ENCODE measurements at regions not wholly inside any gene's neighbourhood (a gene's known extent, or its start where the extent isn't known, plus 50 kb on each side); places are given as distances from the start of the nearest gene placed in this dataset.

- DNase-seq (ENCODE audit: low read depth), result no peak
Observed at GRCh38 chr1:165025805-165026204, 330.7 kb downstream of the LMX1A start.

DNA sequence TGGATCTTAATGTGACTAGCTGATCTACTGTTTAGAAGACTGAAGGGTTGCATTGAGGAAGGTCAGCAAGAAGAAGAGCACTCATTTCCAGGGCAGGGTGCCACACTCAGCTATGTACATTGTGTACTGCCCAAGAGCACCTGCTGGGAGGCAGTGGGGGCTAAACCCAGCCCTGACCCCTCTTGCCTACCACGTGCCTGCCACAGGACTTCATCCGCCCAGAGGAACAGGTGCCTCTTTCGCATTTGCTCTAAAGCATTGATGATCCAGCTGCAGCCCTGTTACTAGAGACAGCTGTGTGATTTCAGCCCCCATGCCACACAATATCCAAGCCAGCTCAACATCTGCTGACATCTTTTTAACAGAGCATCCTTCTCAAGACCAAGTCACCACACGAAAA lies 341.8 kb downstream of the LMX1A start:
- no peak for DNase-seq (ENCODE audit: low read depth)

- DNase-seq (ENCODE audit: low read depth), result peak; percentile 61
Observed at GRCh38 chr1:165011991-165012531, 344.5 kb downstream of the LMX1A start.

DNA sequence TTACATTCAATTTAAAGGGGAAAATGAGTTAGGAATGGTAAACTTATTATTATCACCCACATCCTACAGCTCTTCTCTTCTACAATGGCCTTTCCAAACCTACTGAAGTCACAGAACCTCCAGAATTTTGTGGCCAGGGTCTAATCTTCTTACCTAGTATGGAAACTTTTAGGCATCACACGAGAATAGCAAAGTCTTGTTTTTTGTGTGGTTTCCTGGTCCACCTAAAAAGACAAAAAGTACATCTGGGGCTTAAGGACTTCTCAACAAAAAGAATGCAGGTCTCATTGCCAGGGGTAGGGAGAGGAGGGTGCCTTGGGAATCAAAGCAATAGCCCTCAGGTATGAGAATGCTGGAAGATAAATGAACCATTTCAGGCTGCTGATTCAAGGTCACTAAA lies 345.3 kb downstream of the LMX1A start:
- no peak for DNase-seq (ENCODE audit: low read depth)

- no peak for DNase-seq (ENCODE audit: low read depth)
Observed at GRCh38 chr1:165010418-165011070, 346.0 kb downstream of the LMX1A start.

GRCh38 chr1:165006831-165007230 lies 349.7 kb downstream of the LMX1A start:
- DNase-seq (ENCODE audit: low read depth), result no peak

DNA sequence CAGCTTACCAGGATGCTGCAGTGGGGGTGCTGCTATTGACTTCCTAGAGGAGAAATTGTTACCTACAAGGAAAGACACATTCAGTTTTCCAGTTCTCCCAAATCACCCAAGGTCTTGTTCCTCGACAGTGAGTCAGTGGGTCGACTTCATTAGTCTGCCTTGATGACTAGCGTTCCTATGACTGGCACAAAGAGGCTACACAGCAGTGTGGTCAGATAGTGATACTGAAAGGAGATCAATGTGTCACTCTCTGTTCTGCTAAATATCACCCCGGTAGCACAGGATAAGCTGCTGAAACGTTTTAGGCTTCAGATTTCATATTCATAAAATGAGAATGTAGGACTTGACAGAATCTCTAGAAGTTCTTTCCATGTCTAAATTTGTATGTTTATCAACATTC lies 357.4 kb downstream of the LMX1A start:
- DNase-seq (ENCODE audit: low read depth), result no peak

- no peak for DNase-seq (ENCODE audit: low read depth)
Observed at GRCh38 chr1:164991763-164992314, 364.7 kb downstream of the LMX1A start.

DNA sequence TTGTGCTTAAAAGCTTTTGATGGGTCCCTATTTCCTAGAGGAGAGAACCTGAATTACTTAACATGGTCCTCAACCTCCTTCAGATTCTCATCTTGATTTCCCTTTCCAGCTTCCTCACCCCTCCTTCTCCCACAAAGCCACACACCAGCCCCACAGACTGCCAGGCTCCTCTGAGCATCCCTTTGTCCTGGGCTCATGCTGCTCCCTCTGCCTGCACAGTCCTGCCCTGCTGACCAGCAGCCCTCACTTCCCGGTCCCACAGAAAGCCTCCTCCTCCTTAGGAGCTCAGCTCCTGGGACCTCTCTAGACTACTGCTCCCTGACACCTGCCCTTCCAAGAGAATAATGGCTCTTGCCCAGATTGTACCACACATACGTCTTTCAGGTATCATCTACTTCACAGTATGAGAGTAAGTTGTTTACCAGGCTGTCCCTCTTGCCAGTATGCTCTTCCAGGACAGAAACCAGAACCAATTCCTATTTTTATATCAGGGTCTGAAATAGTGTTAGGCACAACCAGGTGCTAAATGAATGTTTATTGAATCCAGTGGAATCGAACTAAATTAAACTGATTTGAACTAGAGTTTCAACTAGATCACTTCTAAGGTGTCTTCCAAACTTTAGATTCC lies 373.4 kb downstream of the LMX1A start:
- no peak for DNase-seq (ENCODE audit: low read depth)

GRCh38 chr1:164982545-164982944 lies 374.0 kb downstream of the LMX1A start:
- no peak for DNase-seq (ENCODE audit: low read depth)

DNA sequence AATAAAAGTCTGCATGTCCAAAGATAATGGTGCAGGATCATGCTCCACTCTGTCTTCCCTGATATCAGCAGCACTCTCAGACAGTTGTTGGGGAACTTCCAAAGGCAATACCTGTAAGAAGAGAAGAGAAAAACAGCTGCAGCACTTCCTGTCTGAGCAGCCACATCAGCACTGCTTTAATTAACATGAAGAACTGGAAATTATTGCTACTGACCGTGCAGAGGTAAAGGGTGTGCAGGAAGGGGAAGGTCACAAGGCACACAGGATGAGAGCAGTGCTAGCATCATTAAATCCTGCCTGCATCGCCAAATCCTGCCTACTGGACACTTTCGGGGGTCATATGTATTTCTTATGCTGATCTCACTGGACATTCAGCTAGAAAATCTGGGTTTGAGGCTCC lies 379.0 kb downstream of the LMX1A start:
- no peak for DNase-seq (ENCODE audit: low read depth)

- DNase-seq (ENCODE audit: low read depth), result no peak
Observed at GRCh38 chr1:164971921-164972415, 384.5 kb downstream of the LMX1A start.

DNA sequence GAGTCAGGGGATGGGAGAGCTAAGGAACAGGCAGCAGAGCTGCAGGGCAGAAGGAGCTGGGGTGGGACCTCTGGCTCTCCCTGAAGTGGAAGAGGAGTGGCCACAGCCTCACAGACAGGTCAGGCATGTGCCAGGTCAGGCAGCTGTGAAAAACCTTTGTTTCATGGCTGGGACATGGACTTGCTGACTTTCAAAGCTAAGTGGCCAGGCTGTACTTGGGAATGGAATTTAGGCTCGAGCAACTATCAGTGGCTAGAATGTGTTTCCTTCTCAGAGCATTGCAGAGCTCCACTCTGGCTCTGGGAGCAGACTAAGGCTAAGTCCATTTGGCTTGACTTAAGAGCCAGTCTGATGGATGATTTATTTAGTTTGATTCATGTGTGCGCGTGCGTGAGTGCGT lies 385.1 kb downstream of the LMX1A start:
- DNase-seq (ENCODE audit: low read depth), result no peak

DNA sequence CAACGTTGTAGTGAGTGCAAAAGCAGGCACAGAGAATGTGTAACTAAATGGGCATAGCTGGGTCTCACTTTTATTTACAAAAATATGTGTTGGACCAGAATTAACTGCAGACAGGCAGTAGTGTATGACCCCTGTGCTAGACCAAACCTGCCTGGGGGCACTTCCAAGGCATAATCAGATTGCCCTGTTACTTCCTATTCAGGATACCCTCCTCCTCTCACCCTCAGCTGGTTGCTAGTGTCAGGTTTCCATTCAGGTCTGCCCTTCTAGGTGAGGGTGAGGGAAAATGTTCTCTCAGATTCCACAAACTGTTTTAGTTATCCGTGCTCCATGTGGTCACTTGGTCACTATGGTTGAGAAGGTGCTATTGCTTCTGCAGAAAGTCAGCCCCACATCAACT lies 387.3 kb downstream of the LMX1A start:
- DNase-seq (ENCODE audit: low read depth), result no peak

DNA sequence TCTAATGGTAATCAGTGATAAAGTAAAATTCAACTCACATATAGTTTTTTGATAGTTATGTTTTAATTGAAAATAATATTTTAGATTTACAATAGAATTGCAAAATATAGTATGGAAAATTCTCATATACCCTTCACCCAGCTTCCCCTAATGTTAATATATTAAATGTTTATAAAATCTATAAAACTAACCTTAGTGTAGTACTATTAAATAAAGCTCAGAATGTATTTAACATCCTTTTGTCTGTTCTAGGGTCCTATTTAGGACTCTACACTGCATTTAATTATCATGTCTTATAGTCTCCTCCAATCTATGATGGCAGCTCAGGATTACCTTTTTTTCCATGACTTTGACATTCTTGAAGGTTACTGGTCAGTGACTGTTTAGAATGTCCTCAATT lies 389.2 kb downstream of the LMX1A start:
- no peak for DNase-seq (ENCODE audit: low read depth)

- DNase-seq (ENCODE audit: low read depth), result no peak
Observed at GRCh38 chr1:164961715-164962114, 394.8 kb downstream of the LMX1A start.

- no peak for DNase-seq (ENCODE audit: low read depth)
Observed at GRCh38 chr1:164958982-164959768, 397.3 kb downstream of the LMX1A start.

DNA sequence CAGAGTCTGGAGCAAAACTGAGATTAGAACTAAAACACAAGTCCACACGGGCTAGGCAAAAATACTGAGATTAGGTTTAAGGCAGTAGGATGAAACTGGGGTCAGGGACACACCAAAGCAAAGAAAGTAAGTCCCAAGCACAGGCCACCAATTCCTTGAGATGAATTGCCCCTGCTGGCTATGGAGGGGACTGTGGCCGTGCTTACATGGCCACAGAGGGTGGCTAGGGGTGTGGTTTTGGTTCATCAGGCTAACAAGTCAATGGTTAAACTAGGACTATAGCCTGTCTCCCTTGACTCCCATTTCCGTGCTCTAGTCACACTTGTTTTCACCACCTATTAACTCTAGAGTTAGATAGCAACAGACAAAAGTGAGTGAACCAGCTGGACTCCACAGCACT lies 394.8 kb downstream of the PBX1 start:
- DNase-seq (ENCODE audit: low read depth), result no peak

GRCh38 chr1:164953098-164953497 lies 394.1 kb downstream of the PBX1 start:
- no peak for DNase-seq (ENCODE audit: low read depth)

DNA sequence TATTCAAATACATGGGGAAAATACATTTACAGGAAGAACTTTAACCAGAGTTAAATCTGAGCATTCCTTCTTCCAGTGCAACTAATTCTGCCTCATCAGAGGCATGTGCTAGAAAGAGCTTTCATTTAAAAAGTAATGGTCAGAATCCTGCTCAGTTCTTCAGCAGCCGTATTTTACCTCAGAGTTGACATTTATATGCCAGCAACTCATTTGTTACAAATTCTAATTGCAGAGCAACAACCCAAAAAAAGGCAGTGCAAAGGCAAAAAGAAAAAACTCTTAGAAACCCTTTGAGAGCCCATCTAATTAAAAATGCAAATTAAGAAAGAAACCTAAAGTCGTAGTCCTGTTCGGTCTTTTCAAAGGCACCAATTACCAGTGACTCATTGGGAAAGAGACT lies 392.5 kb downstream of the PBX1 start:
- no peak for DNase-seq (ENCODE audit: low read depth)

- DNase-seq (ENCODE audit: low read depth), result no peak
Observed at GRCh38 chr1:164950541-164950986, 391.6 kb downstream of the PBX1 start.

GRCh38 chr1:164949771-164950471 lies 390.9 kb downstream of the PBX1 start:
- DNase-seq (ENCODE audit: low read depth), result no peak

Data from forelimb muscle (tissue), 1 donor.